AG04449 (cell line): ENCODE measurements at regions not wholly inside any gene's neighbourhood (a gene's known extent, or its start where the extent isn't known, plus 50 kb on each side); places are given as distances from the start of the nearest gene placed in this dataset.
"Not testable (repeated sequence)": the region's sequence is repeated elsewhere in the genome, so short reads cannot be mapped to it uniquely, and the experiment has no call there.

Source experiments
- CTCF ChIA-PET: fragments of 350-600 bp; formaldehyde crosslinking; extraction: SDS; loops from one replicate; lab custom pipeline; 2021; ENCODE audit warnings: antibody characterized with exemption; lab: Yijun Ruan, JAX
- POLR2A ChIA-PET: fragments of 400-600, 350-600 bp; formaldehyde crosslinking; extraction: SDS; loops from one replicate; lab custom pipeline; 2020; ENCODE audit warnings: antibody characterized with exemption, inconsistent platforms; lab: Yijun Ruan, JAX
- DNase-seq: peaks from one replicate; pipeline ENCODE4 v3.0.0-alpha.2; 2010; ENCODE audit warnings: low read depth, low spot score
- H3K4me3 ChIP-seq: 2 replicates; pipeline ENCODE4 v1.5.1; 2011; ENCODE audit warnings: low read depth, mild to moderate bottlenecking, control low read depth, low read length
- CTCF ChIP-seq: IDR thresholded peaks from one replicate; pipeline ENCODE4 v1.5.1; 2011; ENCODE audit warnings: mild to moderate bottlenecking, moderate library complexity, low read length, control low read depth, inconsistent platforms; ENCODE audit not compliant: insufficient read depth; ENCODE audit errors: missing control alignments

GRCh38 chr5:57360871-57361270, 121.7 kb downstream of the ACTBL2 start:
- CTCF ChIA-PET, result no interaction called here
- no peak overlapping the region for H3K4me3 ChIP-seq
- no peak for DNase-seq
- no peak for TF ChIP-seq CTCF
- POLR2A ChIA-PET, result no interaction called here

GRCh38 chr5:57358796-57359592, 123.6 kb downstream of the ACTBL2 start:
- no peak for TF ChIP-seq CTCF
- ChIA-PET POLR2A (no interaction called here), CTCF (no interaction called here)
- H3K4me3 ChIP-seq, result no peak overlapping the region
- no peak for DNase-seq

- POLR2A ChIA-PET, DNase-seq, H3K4me3 ChIP-seq, CTCF ChIA-PET: not testable (repeated sequence)
These were observed 125.8 kb downstream of the ACTBL2 start for GRCh38 chr5:57356850-57357249.

GRCh38 chr5:57349214-57349613, 133.4 kb downstream of the ACTBL2 start:
- POLR2A ChIA-PET, result no interaction called here
- CTCF ChIA-PET, result interaction anchor here (1.2 kb wide), 1 partner anchor 10 kb away, joined by 3 read pairs; no protein-coding TSS in a partner anchor
- H3K4me3 ChIP-seq, result no peak overlapping the region
- no peak for DNase-seq
- no peak for TF ChIP-seq CTCF

- CTCF ChIA-PET, result interaction anchor here (1.2 kb wide), 1 partner anchor 10 kb away, joined by 3 read pairs; no protein-coding TSS in a partner anchor
- POLR2A ChIA-PET, result no interaction called here
- DNase-seq, result no peak
- no peak for TF ChIP-seq CTCF
- H3K4me3 ChIP-seq, result no peak overlapping the region
These were observed 134.1 kb downstream of the ACTBL2 start for GRCh38 chr5:57348376-57349140.

GRCh38 chr5:57346328-57346727, 136.3 kb downstream of the ACTBL2 start:
- ChIA-PET POLR2A (no interaction called here), CTCF (no interaction called here)
- no peak for TF ChIP-seq CTCF

More at GRCh38 chr5:57346328-57346727, 136.3 kb downstream of the ACTBL2 start:
- H3K4me3 ChIP-seq, result no peak overlapping the region
- DNase-seq, result no peak
